ENCODE measurements at regions not wholly inside any gene's neighbourhood (a gene's known extent, or its start where the extent isn't known, plus 50 kb on each side); places are given as distances from the start of the nearest gene placed in this dataset.

DNA sequence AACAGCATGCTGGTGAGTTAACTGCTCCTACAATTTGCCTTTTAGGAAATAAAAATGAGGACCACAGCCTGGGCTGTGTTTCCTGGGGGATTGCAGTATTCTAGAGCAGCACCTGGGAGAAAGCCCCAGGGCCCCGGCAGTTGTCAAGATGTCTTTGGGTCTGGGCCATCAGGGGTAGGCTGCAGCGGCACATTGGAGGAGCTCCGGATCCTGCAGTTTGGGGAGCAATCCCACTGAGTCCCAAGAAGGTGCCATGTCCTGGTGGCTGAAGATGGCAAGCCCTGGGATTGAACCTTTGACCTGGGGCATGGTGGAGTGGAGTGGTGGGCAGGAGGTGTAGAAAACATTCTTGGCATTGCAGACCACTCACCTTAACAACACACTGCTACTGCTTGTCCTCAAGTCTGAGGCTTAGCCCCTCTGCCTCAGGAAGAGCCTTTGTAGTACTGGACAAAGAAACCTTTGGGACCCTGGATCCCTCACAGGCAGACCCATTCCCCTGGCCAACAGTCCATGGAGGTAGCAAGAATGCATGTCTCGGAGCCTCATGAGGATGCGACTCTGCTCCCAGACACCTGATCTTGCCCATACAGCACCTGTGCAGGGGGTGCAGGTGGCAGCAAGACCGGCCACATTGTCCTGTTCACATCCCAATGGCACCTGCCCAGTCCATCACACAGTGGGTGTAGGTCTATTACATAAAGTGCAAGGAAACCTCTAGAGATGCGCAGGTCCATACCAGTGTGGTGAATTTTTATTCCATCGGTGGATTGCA lies 159.1 kb upstream of the IRX2 start (continued):
- TF ChIP-seq EP300 (IDR thresholded peaks at IDR 0.05; ENCODE audit: borderline replicate concordance in 1 of 2, low read depth in 2 of 2, low read length in 2 of 2): no peak
- no peak for TF ChIP-seq SRF (IDR thresholded peaks at IDR 0.05; ENCODE audit: low read depth, low read length)
- TF ChIP-seq, protein P1, sequence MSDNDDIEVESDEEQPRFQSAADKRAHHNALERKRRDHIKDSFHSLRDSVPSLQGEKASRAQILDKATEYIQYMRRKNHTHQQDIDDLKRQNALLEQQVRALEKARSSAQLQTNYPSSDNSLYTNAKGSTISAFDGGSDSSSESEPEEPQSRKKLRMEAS (IDR thresholded peaks at IDR 0.05): no peak
- no peak for TF ChIP-seq KDM4A (IDR thresholded peaks at IDR 0.05; ENCODE audit: low read depth, low read length, severe bottlenecking)
- no peak for TF ChIP-seq CBX5 (IDR thresholded peaks at IDR 0.05; ENCODE audit: low read depth, low read length)
- no peak for TF ChIP-seq CBX8 (IDR thresholded peaks at IDR 0.05; ENCODE audit: borderline replicate concordance, low read depth, low read length)
- no peak for TF ChIP-seq KDM5A (IDR thresholded peaks at IDR 0.05; ENCODE audit: low read length)
- TF ChIP-seq GABPA (IDR thresholded peaks at IDR 0.05; ENCODE audit: borderline replicate concordance, insufficient read depth, low read length): no peak
- TF ChIP-seq ZNF274 (IDR thresholded peaks at IDR 0.05; ENCODE audit: borderline replicate concordance, extremely low read depth, low read length): no peak
- TF ChIP-seq RNF2 (IDR thresholded peaks at IDR 0.05; ENCODE audit: borderline replicate concordance, low read depth, low read length, missing control alignments, poor library complexity, severe bottlenecking): no peak
